ENCODE measurements at regions not wholly inside any gene's neighbourhood (a gene's known extent, or its start where the extent isn't known, plus 50 kb on each side); places are given as distances from the start of the nearest gene placed in this dataset.

DNA sequence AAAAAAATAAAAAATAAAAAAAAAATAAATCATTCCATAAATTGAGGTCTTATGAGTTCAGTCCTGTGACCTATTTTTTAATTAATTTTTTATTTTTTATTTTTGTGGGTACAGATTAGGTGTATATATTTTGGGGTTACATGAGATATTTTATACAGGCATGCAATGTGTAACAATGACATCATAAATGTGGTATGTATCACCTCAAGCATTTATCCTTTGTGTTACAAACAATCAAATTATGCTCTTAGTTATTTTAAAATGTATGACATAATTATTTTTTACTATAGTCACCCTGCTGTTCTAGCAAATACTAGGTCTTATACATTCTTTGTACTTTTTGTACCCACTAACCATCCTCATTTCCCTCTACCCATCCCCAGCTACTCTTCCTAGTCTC lies 537.9 kb downstream of the HINT1 start:
- H3K27ac ChIP-seq (ENCODE audit: low read depth): no peak overlapping the region
- TF ChIP-seq, protein P1, sequence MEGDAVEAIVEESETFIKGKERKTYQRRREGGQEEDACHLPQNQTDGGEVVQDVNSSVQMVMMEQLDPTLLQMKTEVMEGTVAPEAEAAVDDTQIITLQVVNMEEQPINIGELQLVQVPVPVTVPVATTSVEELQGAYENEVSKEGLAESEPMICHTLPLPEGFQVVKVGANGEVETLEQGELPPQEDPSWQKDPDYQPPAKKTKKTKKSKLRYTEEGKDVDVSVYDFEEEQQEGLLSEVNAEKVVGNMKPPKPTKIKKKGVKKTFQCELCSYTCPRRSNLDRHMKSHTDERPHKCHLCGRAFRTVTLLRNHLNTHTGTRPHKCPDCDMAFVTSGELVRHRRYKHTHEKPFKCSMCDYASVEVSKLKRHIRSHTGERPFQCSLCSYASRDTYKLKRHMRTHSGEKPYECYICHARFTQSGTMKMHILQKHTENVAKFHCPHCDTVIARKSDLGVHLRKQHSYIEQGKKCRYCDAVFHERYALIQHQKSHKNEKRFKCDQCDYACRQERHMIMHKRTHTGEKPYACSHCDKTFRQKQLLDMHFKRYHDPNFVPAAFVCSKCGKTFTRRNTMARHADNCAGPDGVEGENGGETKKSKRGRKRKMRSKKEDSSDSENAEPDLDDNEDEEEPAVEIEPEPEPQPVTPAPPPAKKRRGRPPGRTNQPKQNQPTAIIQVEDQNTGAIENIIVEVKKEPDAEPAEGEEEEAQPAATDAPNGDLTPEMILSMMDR (conservative IDR thresholded peaks at IDR 0.05; ENCODE audit: low read depth in 2 of 2): no peak
- no peaks in the 10 kb centered on the region for H3K79me2 ChIP-seq (replicated peaks; ENCODE audit: insufficient read depth)
- no peak overlapping the region for H2AFZ ChIP-seq
- H3K4me1 ChIP-seq (ENCODE audit: insufficient read depth): no peaks in the 10 kb centered on the region
- no peak overlapping the region for H3K4me3 ChIP-seq
- H3K36me3 ChIP-seq (ENCODE audit: insufficient read depth): peaks cover 16% of the 10 kb centered on the region
- H3F3A ChIP-seq (replicated peaks; ENCODE audit: low read depth): no peaks in the 10 kb centered on the region
- no peak overlapping the region for H3K4me2 ChIP-seq
- Mint-ChIP-seq H3K27me3 (ENCODE audit: insufficient read depth, low read depth, poor library complexity) (peaks cover 2% of the 10 kb centered on the region), H3K4me3 (no peak overlapping the region), H3K36me3 (ENCODE audit: low read depth) (peaks cover 2% of the 10 kb centered on the region; the same call in 1 of the 3 replicates), H3K27ac (no peak overlapping the region), H3K4me1 (no peaks in the 10 kb centered on the region), H3K9me3 (peaks cover 21% of the 10 kb centered on the region; the same call in 2 of the 3 replicates)
- DNase-seq (ENCODE audit: low spot score) (no peak), ATAC-seq (no peak)
- H3K9me2 ChIP-seq (ENCODE audit: insufficient read depth): no peaks in the 10 kb centered on the region
- H3K27me3 ChIP-seq (ENCODE audit: insufficient read depth): no peaks in the 10 kb centered on the region
- H4K20me1 ChIP-seq (replicated peaks; ENCODE audit: insufficient read depth): no peaks in the 10 kb centered on the region

DNA sequence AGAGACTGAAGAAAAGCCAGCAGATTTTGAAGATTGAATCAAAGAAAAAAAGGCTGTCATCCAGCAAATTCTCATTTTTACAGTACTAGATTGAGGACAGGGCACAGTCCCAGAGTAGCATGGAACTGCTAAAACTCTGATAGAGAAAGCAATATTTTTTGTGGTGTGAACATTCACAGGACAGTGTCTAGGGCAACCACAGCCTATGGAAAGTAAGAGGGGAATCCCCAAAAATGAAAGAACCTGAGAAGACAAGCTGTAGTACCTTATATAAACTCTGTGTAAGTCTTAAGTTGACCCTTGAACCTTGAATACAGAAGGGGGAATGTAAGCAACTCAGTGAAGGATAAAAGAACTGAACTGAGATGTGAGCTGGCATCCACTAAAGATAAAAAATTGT lies 540.3 kb downstream of the HINT1 start:
- H3K4me1 Mint-ChIP-seq: no peaks in the 10 kb centered on the region
- no peaks in the 10 kb centered on the region for H3K36me3 Mint-ChIP-seq (ENCODE audit: low read depth)
- no peaks in the 10 kb centered on the region for H3K4me1 ChIP-seq (ENCODE audit: insufficient read depth)
- H3K4me3 Mint-ChIP-seq: no peak overlapping the region
- DNase-seq (ENCODE audit: low spot score): no peak
- peaks cover 16% of the 10 kb centered on the region for H3K9me3 Mint-ChIP-seq
- H2AFZ ChIP-seq: no peak overlapping the region
- H3F3A ChIP-seq (replicated peaks; ENCODE audit: low read depth): no peaks in the 10 kb centered on the region
- no peak overlapping the region for H3K4me3 ChIP-seq
- H4K20me1 ChIP-seq (replicated peaks; ENCODE audit: insufficient read depth): no peaks in the 10 kb centered on the region
- H3K27me3 ChIP-seq (ENCODE audit: insufficient read depth): no peaks in the 10 kb centered on the region
- H3K27ac ChIP-seq (ENCODE audit: low read depth): no peak overlapping the region
- no peaks in the 10 kb centered on the region for H3K79me2 ChIP-seq (replicated peaks; ENCODE audit: insufficient read depth)
- 0 out of 2 replicates have a peak, but pooled peaks cover under 1% of the 10 kb centered on the region for H3K9me2 ChIP-seq (ENCODE audit: insufficient read depth)
- H3K27me3 Mint-ChIP-seq (ENCODE audit: insufficient read depth, low read depth, poor library complexity): no peaks in the 10 kb centered on the region
- 0 out of 2 replicates have a peak, but pooled peaks cover 3% of the 10 kb centered on the region for H3K36me3 ChIP-seq (ENCODE audit: insufficient read depth)
- no peak overlapping the region for H3K27ac Mint-ChIP-seq
- H3K4me2 ChIP-seq: no peak overlapping the region
- ATAC-seq: no peak
- TF ChIP-seq ZNF331 (CRISPR knock-in tag; IDR thresholded peaks at IDR 0.05; ENCODE audit: low read depth) (no peak), EZH2 (IDR thresholded peaks at IDR 0.05; ENCODE audit: low read depth, unreplicated experiment) (no peak), EZH2phosphoT487 (IDR thresholded peaks at IDR 0.05; ENCODE audit: unreplicated experiment) (no peak), JUNB (IDR thresholded peaks at IDR 0.05; ENCODE audit: unreplicated experiment) (no peak), ZNF114 (CRISPR knock-in tag; IDR thresholded peaks at IDR 0.05) (no peak), STAT1 (IDR thresholded peaks at IDR 0.05; ENCODE audit: unreplicated experiment) (no peak)
- TF ChIP-seq, protein P2, sequence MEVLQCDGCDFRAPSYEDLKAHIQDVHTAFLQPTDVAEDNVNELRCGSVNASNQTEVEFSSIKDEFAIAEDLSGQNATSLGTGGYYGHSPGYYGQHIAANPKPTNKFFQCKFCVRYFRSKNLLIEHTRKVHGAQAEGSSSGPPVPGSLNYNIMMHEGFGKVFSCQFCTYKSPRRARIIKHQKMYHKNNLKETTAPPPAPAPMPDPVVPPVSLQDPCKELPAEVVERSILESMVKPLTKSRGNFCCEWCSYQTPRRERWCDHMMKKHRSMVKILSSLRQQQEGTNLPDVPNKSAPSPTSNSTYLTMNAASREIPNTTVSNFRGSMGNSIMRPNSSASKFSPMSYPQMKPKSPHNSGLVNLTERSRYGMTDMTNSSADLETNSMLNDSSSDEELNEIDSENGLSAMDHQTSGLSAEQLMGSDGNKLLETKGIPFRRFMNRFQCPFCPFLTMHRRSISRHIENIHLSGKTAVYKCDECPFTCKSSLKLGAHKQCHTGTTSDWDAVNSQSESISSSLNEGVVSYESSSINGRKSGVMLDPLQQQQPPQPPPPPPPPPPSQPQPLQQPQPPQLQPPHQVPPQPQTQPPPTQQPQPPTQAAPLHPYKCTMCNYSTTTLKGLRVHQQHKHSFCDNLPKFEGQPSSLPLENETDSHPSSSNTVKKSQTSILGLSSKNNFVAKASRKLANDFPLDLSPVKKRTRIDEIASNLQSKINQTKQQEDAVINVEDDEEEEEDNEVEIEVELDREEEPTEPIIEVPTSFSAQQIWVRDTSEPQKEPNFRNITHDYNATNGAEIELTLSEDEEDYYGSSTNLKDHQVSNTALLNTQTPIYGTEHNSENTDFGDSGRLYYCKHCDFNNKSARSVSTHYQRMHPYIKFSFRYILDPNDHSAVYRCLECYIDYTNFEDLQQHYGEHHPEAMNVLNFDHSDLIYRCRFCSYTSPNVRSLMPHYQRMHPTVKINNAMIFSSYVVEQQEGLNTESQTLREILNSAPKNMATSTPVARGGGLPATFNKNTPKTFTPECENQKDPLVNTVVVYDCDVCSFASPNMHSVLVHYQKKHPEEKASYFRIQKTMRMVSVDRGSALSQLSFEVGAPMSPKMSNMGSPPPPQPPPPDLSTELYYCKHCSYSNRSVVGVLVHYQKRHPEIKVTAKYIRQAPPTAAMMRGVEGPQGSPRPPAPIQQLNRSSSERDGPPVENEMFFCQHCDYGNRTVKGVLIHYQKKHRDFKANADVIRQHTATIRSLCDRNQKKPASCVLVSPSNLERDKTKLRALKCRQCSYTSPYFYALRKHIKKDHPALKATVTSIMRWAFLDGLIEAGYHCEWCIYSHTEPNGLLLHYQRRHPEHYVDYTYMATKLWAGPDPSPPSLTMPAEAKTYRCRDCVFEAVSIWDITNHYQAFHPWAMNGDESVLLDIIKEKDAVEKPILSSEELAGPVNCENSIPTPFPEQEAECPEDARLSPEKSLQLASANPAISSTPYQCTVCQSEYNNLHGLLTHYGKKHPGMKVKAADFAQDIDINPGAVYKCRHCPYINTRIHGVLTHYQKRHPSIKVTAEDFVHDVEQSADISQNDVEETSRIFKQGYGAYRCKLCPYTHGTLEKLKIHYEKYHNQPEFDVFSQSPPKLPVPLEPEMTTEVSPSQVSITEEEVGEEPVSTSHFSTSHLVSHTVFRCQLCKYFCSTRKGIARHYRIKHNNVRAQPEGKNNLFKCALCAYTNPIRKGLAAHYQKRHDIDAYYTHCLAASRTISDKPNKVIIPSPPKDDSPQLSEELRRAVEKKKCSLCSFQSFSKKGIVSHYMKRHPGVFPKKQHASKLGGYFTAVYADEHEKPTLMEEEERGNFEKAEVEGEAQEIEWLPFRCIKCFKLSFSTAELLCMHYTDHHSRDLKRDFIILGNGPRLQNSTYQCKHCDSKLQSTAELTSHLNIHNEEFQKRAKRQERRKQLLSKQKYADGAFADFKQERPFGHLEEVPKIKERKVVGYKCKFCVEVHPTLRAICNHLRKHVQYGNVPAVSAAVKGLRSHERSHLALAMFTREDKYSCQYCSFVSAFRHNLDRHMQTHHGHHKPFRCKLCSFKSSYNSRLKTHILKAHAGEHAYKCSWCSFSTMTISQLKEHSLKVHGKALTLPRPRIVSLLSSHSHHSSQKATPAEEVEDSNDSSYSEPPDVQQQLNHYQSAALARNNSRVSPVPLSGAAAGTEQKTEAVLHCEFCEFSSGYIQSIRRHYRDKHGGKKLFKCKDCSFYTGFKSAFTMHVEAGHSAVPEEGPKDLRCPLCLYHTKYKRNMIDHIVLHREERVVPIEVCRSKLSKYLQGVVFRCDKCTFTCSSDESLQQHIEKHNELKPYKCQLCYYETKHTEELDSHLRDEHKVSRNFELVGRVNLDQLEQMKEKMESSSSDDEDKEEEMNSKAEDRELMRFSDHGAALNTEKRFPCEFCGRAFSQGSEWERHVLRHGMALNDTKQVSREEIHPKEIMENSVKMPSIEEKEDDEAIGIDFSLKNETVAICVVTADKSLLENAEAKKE (CRISPR knock-in tag; IDR thresholded peaks at IDR 0.05): no peak
- TF ChIP-seq, protein P3, sequence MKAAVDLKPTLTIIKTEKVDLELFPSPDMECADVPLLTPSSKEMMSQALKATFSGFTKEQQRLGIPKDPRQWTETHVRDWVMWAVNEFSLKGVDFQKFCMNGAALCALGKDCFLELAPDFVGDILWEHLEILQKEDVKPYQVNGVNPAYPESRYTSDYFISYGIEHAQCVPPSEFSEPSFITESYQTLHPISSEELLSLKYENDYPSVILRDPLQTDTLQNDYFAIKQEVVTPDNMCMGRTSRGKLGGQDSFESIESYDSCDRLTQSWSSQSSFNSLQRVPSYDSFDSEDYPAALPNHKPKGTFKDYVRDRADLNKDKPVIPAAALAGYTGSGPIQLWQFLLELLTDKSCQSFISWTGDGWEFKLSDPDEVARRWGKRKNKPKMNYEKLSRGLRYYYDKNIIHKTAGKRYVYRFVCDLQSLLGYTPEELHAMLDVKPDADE (IDR thresholded peaks at IDR 0.05): no peak
- TF ChIP-seq, protein P1 (conservative IDR thresholded peaks at IDR 0.05; ENCODE audit: low read depth in 2 of 2): no peak

Data from GM23338 (cell line).